Osteocyte (in vitro differentiated cells): ENCODE measurements at regions not wholly inside any gene's neighbourhood (a gene's known extent, or its start where the extent isn't known, plus 50 kb on each side); places are given as distances from the start of the nearest gene placed in this dataset.
A peak's percentile ranks its signal among the peaks of the same experiment; 100 is the strongest.

ENCODE experiments used
- DNase-seq: peaks from one replicate; pipeline ENCODE4 v3.0.0; 2021; ENCODE audit warnings: mixed read lengths; ENCODE audit not compliant: unreplicated experiment; ENCODE audit errors: extremely low spot score
- H3K27ac Mint-ChIP-seq: one replicate; pipeline ENCODE4 v1.8.0; 2021; ENCODE audit warnings: mild to moderate bottlenecking, mixed read lengths; ENCODE audit not compliant: unreplicated experiment
- H3K27me3 Mint-ChIP-seq: one replicate; pipeline ENCODE4 v1.8.0; 2021; ENCODE audit warnings: mixed read lengths; ENCODE audit not compliant: unreplicated experiment
- H3K36me3 Mint-ChIP-seq: one replicate; pipeline ENCODE4 v1.8.0; 2021; ENCODE audit warnings: mixed read lengths; ENCODE audit not compliant: unreplicated experiment
- H3K4me1 Mint-ChIP-seq: one replicate; pipeline ENCODE4 v1.8.0; 2021; ENCODE audit warnings: mixed read lengths; ENCODE audit not compliant: unreplicated experiment
- H3K4me3 Mint-ChIP-seq: one replicate; pipeline ENCODE4 v1.8.0; 2021; ENCODE audit warnings: mild to moderate bottlenecking, moderate library complexity, mixed read lengths; ENCODE audit not compliant: unreplicated experiment
- H3K9me3 Mint-ChIP-seq: one replicate; pipeline ENCODE4 v1.8.0; 2021; ENCODE audit warnings: mixed read lengths; ENCODE audit not compliant: unreplicated experiment
- TF ChIP-seq, protein P1 (sequence below): fragments of 200-600 bp; sonication (generic); IDR thresholded peaks from 2 replicates; pipeline ENCODE4 v1.5.0; 2021; ENCODE audit warnings: antibody characterized with exemption, mild to moderate bottlenecking, moderate library complexity

DNA sequence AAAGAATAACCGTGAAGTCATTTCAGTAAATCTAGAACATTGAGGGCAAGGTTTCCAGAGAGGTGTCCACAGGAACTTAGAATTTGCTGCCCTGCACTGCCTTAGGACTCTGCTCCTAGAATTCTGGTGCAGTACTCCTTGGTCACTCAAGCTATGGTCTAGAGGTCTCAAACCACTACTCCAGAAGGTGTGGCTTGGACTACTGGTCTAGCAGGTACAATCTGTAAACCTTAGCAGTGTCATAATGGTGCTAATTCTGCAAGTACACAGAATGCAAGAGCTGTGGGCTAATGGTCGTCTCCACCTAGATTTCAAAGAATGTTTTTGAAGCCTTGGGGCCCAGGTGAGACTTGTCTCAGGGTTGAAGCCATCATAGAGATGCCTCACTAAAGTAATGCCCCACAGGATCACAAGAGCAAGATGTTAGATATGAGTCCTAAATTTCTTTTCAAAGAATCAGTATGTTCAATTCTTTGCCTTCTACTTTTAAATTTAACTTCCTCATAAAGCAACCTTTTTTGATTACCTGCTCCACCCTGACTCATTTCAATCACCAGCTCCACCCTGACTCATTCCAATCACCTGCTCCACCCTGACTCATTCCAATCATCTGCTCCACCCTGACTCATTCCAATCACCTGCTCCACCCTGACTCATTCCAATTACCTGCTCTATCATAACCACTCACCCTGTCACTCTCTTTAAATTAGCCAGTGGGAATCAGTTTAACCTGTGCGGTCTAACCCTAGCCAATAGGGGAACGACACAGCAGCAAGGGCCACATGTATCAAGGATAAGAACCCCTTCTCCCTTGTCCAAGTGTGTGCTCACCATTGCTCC, 1111.8 kb upstream of the ACO1 start:
- Mint-ChIP-seq H3K4me1 (no peaks in the 10 kb centered on the region), H3K4me3 (no peak overlapping the region), H3K27ac (no peak overlapping the region), H3K36me3 (no peaks in the 10 kb centered on the region), H3K27me3 (peaks cover 20% of the 10 kb centered on the region), H3K9me3 (no peaks in the 10 kb centered on the region)
- TF ChIP-seq, protein P1, sequence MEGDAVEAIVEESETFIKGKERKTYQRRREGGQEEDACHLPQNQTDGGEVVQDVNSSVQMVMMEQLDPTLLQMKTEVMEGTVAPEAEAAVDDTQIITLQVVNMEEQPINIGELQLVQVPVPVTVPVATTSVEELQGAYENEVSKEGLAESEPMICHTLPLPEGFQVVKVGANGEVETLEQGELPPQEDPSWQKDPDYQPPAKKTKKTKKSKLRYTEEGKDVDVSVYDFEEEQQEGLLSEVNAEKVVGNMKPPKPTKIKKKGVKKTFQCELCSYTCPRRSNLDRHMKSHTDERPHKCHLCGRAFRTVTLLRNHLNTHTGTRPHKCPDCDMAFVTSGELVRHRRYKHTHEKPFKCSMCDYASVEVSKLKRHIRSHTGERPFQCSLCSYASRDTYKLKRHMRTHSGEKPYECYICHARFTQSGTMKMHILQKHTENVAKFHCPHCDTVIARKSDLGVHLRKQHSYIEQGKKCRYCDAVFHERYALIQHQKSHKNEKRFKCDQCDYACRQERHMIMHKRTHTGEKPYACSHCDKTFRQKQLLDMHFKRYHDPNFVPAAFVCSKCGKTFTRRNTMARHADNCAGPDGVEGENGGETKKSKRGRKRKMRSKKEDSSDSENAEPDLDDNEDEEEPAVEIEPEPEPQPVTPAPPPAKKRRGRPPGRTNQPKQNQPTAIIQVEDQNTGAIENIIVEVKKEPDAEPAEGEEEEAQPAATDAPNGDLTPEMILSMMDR, result no peak
- DNase-seq, result no peak

DNA sequence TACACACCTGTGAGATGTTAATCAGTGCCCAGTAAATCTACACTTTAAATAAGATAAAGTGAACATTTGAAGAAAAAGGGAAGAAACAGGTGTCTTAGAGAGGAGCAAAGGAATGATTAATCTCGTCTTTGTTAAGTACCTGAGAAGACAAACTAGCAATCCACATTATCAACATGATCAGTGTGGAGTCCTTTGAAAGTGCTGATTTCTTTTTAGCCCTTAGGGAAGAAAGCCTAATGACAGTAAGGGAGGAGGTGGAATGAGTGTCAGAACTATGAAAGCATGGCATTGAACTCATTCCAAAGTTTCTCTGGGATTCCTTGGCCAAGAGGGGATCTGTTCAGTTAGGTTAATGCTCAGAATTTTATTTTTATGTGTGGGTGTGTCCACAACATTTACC, 1109.0 kb upstream of the ACO1 start:
- no peak overlapping the region for H3K4me3 Mint-ChIP-seq
- H3K36me3 Mint-ChIP-seq, result no peaks in the 10 kb centered on the region
- no peak overlapping the region for H3K27ac Mint-ChIP-seq
- H3K9me3 Mint-ChIP-seq, result no peaks in the 10 kb centered on the region
- no peaks in the 10 kb centered on the region for H3K4me1 Mint-ChIP-seq
- TF ChIP-seq, protein P1, result no peak
- DNase-seq, result no peak
- peaks cover 22% of the 10 kb centered on the region for H3K27me3 Mint-ChIP-seq

DNA sequence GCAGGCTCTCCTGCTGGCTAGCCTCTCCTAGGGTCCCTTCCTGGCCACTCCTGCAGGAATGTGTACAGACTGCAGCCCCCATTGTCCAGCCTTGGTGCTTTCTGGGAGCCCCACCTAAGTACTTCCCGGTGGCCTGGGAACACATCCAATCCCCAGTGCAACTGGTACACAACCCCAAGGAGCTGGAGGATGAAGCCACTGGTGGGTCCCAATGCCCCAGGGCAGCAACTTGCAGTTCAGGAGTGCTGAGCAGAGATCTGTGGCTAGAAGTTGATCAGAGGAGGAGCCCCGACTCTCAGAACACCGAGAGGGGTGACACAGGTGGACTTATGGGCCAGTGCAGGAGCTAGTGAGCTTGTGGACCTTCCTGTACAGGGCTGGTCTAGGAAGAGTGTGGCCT, 1093.7 kb upstream of the ACO1 start:
- Mint-ChIP-seq H3K4me3 (no peak overlapping the region), H3K9me3 (peaks cover 15% of the 10 kb centered on the region), H3K36me3 (no peaks in the 10 kb centered on the region), H3K4me1 (no peaks in the 10 kb centered on the region), H3K27ac (no peak overlapping the region), H3K27me3 (no peaks in the 10 kb centered on the region)
- TF ChIP-seq, protein P1, result no peak
- no peak for DNase-seq

DNA sequence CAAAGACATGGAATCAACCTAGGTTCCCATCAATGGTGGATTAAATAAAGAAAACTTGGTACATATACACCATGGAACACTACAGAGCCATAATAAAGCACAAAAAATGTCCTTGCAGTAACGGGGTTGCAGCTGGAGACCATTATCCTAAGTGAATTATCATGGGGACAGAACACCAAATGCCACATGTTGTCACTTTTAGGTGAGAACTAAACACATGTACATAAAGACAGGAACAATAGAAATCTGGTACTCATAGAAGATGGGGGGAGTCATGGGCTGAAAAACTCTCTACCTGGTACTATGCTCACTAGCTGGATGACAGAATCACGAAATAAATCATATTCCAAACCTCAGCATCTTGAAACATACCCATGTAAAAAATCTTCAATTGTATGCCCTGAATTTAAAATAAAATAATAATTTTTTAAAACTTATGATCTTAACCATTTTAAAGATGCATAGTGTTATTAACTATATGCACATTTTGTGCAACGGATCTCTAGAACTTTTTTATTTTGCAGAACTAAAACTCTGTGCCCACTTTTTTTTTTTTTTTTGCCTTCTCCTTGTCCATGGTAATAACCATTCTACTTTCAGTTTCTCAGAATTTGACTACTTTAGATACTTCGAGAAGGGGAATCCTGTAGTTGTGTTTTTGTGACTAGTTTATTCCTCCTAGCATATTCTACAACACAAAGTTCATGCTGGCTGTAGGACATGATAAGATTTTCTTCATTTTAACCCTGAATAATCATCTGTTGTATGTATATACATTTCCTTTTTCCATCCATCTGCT, 1081.6 kb upstream of the ACO1 start:
- Mint-ChIP-seq H3K27ac (no peak overlapping the region), H3K36me3 (no peaks in the 10 kb centered on the region), H3K9me3 (no peaks in the 10 kb centered on the region), H3K27me3 (no peaks in the 10 kb centered on the region), H3K4me1 (peaks cover 9% of the 10 kb centered on the region), H3K4me3 (no peak overlapping the region)
- TF ChIP-seq, protein P1, result no peak
- no peak for DNase-seq

DNA sequence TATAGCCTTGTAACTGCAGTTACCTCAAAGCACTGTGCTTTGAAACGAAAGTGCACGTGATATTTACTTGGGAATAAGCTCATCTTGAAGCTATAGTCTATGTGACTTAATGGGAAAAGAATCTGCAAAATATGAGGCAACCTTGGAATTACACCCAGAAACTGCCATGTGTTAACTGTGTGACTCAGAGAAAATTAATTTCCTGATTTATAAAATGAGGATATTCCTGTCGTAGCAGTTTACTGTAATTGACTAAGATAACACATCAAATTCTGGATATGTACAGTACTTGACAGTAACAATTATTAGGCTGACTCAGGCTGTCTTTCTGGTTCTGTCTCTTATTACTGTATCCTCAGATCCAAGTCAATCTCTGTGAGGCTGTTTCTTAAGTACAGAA, 1079.9 kb upstream of the ACO1 start:
- H3K27ac Mint-ChIP-seq, result peak overlapping the region; percentile 78
- peaks cover 9% of the 10 kb centered on the region for H3K4me1 Mint-ChIP-seq
- H3K9me3 Mint-ChIP-seq, result no peaks in the 10 kb centered on the region
- TF ChIP-seq, protein P1, result no peak
- H3K4me3 Mint-ChIP-seq, result no peak overlapping the region
- H3K27me3 Mint-ChIP-seq, result no peaks in the 10 kb centered on the region
- no peaks in the 10 kb centered on the region for H3K36me3 Mint-ChIP-seq
- DNase-seq, result no peak
